ENCODE measurements at regions not wholly inside any gene's neighbourhood (a gene's known extent, or its start where the extent isn't known, plus 50 kb on each side); places are given as distances from the start of the nearest gene placed in this dataset.
A peak's percentile ranks its signal among the peaks of the same experiment; 100 is the strongest.

DNA sequence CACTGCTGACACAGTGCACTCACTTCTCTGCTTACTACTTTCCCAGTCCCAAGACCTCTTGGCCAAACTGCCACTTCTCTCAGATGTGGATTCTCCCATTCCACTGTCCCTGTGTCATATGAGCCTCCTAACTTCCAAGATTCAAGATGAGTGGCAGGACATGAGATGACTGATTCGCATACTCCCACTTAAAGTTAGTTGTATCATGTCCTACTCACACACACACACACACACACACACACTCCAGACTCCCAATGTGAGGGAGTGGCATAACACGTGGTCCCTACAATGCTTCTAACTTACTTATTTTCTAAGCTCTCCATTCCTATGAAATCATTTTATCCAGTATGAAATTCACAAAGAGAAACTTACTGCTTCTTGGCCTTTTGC, 67.0 kb upstream of the CAV2 start:
- Histone ChIP-seq H3K9me3 (ENCODE audit: low read depth, low read length, poor library complexity, severe bottlenecking) (peaks cover 7% of the 10 kb centered on the region), H3K36me3 (ENCODE audit: insufficient read depth, low read length, poor library complexity, severe bottlenecking) (no peaks in the 10 kb centered on the region), H3K27me3 (replicated peaks; ENCODE audit: insufficient read depth, low read depth, low read length, poor library complexity) (no peaks in the 10 kb centered on the region), H3K4me1 (ENCODE audit: insufficient read depth, low read length, poor library complexity, severe bottlenecking) (peaks cover 18% of the 10 kb centered on the region), H3K27ac (ENCODE audit: low read depth, low read length, poor library complexity, severe bottlenecking) (peak overlapping the region; percentile 7), H3K4me3 (ENCODE audit: low read depth, low read length, poor library complexity, severe bottlenecking) (no peak overlapping the region)
- ChIA-PET POLR2A (ENCODE audit: low non-redundant PET) (no interaction called here), CTCF (no interaction called here)
- no peak for TF ChIP-seq EZH2 (IDR thresholded peaks at IDR 0.05; ENCODE audit: borderline replicate concordance, low read depth, low read length, poor library complexity, severe bottlenecking)
- TF ChIP-seq, protein P1, sequence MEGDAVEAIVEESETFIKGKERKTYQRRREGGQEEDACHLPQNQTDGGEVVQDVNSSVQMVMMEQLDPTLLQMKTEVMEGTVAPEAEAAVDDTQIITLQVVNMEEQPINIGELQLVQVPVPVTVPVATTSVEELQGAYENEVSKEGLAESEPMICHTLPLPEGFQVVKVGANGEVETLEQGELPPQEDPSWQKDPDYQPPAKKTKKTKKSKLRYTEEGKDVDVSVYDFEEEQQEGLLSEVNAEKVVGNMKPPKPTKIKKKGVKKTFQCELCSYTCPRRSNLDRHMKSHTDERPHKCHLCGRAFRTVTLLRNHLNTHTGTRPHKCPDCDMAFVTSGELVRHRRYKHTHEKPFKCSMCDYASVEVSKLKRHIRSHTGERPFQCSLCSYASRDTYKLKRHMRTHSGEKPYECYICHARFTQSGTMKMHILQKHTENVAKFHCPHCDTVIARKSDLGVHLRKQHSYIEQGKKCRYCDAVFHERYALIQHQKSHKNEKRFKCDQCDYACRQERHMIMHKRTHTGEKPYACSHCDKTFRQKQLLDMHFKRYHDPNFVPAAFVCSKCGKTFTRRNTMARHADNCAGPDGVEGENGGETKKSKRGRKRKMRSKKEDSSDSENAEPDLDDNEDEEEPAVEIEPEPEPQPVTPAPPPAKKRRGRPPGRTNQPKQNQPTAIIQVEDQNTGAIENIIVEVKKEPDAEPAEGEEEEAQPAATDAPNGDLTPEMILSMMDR (conservative IDR thresholded peaks at IDR 0.05; ENCODE audit: low read depth, low read length): no peak
- BruUV-seq (replicated peaks): no TSS peak
- intact Hi-C loops (cut with micrococcal nuclease; ENCODE audit: unreplicated experiment): no loop called here
- no peak for DNase-seq (ENCODE audit: low spot score)

DNA sequence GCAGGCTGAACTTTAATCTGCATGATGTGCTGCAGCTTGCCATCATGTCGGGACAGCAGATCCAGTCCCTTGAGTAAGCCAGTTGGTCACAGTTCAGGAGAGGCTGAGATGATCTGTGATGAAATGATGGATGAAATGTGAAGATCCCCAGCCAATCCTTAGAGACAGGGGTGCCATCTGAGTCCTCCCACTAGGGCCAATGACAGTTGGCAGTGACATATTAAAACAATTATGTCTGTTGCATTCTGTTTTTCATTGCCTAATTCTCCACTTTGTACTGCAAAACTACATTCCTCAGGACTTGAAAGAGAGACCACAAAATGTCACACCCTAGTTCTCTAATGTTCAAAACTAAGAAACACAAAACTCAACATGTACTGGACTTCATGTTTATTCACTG, 66.3 kb upstream of the CAV2 start:
- H3K27me3 ChIP-seq (replicated peaks; ENCODE audit: insufficient read depth, low read depth, low read length, poor library complexity): no peaks in the 10 kb centered on the region
- no peak for DNase-seq (ENCODE audit: low spot score)
- peaks cover 7% of the 10 kb centered on the region for H3K9me3 ChIP-seq (ENCODE audit: low read depth, low read length, poor library complexity, severe bottlenecking)
- no TSS peak for BruUV-seq (replicated peaks)
- intact Hi-C loops (cut with micrococcal nuclease; ENCODE audit: unreplicated experiment): no loop called here
- no peak overlapping the region for H3K4me3 ChIP-seq (ENCODE audit: low read depth, low read length, poor library complexity, severe bottlenecking)
- TF ChIP-seq, protein P1 (conservative IDR thresholded peaks at IDR 0.05; ENCODE audit: low read depth, low read length): no peak
- TF ChIP-seq EZH2 (IDR thresholded peaks at IDR 0.05; ENCODE audit: borderline replicate concordance, low read depth, low read length, poor library complexity, severe bottlenecking): no peak
- H3K36me3 ChIP-seq (ENCODE audit: insufficient read depth, low read length, poor library complexity, severe bottlenecking): no peaks in the 10 kb centered on the region
- CTCF ChIA-PET: no interaction called here
- no peak overlapping the region for H3K27ac ChIP-seq (ENCODE audit: low read depth, low read length, poor library complexity, severe bottlenecking)
- peaks cover 20% of the 10 kb centered on the region for H3K4me1 ChIP-seq (ENCODE audit: insufficient read depth, low read length, poor library complexity, severe bottlenecking)
- POLR2A ChIA-PET (ENCODE audit: low non-redundant PET): no interaction called here

DNA sequence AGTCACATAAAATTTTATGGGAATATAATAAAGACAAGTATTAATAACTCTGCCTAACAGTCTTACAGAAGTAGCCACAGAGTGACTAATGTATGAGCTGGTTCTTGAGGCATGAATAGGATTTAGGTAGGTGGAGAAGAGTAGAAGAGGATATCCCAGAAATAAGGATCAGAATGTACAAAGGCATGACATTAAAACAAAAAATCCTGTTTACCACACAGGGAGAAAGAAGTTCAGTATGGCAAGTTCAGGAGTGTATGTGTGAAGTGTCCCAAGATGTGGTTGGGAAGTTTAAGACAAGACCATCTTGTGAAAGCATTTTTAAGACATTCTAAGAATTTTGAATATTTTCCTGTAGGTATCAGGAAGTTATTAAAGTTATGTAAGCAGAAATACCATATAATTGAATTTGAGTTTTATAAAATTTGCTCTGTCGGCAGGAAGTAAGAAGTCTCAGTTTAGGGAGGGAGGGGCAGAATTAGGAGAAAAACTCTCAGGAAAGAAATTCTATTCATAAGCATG, 64.7 kb upstream of the CAV2 start:
- peak overlapping the region; percentile 55 for H3K27ac ChIP-seq (ENCODE audit: low read depth, low read length, poor library complexity, severe bottlenecking)
- no TSS peak for BruUV-seq (replicated peaks)
- ChIA-PET POLR2A (ENCODE audit: low non-redundant PET) (interaction anchor here (0.5 kb wide), 1 partner anchor 125 kb away, joined by 4 read pairs; no protein-coding TSS in a partner anchor), CTCF (no interaction called here)
- DNase-seq (ENCODE audit: low spot score): no peak
- H3K9me3 ChIP-seq (ENCODE audit: low read depth, low read length, poor library complexity, severe bottlenecking): peaks cover 7% of the 10 kb centered on the region
- no peaks in the 10 kb centered on the region for H3K27me3 ChIP-seq (replicated peaks; ENCODE audit: insufficient read depth, low read depth, low read length, poor library complexity)
- no peaks in the 10 kb centered on the region for H3K36me3 ChIP-seq (ENCODE audit: insufficient read depth, low read length, poor library complexity, severe bottlenecking)
- intact Hi-C loops (cut with micrococcal nuclease; ENCODE audit: unreplicated experiment): no loop called here
- TF ChIP-seq EZH2 (IDR thresholded peaks at IDR 0.05; ENCODE audit: borderline replicate concordance, low read depth, low read length, poor library complexity, severe bottlenecking): no peak
- TF ChIP-seq, protein P1 (conservative IDR thresholded peaks at IDR 0.05; ENCODE audit: low read depth, low read length): no peak
- H3K4me3 ChIP-seq (ENCODE audit: low read depth, low read length, poor library complexity, severe bottlenecking): no peak overlapping the region
- H3K4me1 ChIP-seq (ENCODE audit: insufficient read depth, low read length, poor library complexity, severe bottlenecking): peaks cover 32% of the 10 kb centered on the region

All from A673 (cell line).